Muscle of arm (tissue), 1 donor: ENCODE measurements at regions not wholly inside any gene's neighbourhood (a gene's known extent, or its start where the extent isn't known, plus 50 kb on each side); places are given as distances from the start of the nearest gene placed in this dataset.

Source experiments
- DNase-seq: peaks from one replicate; pipeline ENCODE4 v3.0.0-alpha.2; 2013

GRCh38 chr14:62381311-62382070 lies 619.3 kb downstream of the SNAPC1 start:
- no peak for DNase-seq

DNA sequence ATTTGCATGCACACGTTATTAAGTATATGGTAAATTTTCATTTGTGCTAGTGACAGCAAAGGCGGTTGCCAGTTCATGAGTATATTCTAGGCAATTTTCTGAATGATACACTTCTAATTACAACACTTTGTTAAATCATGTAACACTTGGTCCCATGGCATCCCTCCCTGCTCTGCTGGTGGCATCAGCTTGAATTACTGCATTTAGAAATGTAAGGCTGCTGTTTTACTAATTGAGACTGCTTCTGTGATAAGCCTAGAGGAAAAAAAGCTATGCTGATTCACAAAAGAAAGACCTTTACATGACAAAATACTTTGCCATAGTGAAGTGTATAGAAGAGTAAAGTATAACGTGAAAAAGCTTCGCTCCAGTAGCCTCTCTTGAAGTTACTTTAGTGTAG lies 636.1 kb downstream of the KCNH5 start:
- no peak for DNase-seq

- DNase-seq = no peak
These were observed 635.5 kb downstream of the KCNH5 start for GRCh38 chr14:62409626-62410300.

DNA sequence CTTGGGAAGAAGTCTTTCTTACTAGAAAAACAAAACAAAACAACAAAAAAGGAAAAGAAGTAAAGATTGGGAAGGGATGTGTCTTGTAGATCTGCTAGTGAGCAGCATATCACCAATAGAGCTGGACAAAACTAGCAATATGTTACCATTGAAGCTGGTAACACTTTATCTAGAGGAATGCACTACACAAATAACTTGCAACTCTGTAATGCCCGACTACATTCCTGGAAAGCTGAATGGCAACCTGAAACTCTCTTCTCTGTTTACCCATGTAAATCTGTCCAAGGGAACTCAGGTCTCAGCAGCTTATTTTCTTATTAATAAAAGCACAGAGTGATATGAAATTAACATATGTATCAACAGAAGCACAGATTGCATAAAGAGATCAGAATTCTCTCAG lies 624.4 kb downstream of the KCNH5 start:
- no peak for DNase-seq

- DNase-seq = no peak
These were observed 616.6 kb downstream of the KCNH5 start for GRCh38 chr14:62428429-62429203.

- DNase-seq = no peak
These were observed 615.6 kb downstream of the KCNH5 start for GRCh38 chr14:62429683-62430082.

DNA sequence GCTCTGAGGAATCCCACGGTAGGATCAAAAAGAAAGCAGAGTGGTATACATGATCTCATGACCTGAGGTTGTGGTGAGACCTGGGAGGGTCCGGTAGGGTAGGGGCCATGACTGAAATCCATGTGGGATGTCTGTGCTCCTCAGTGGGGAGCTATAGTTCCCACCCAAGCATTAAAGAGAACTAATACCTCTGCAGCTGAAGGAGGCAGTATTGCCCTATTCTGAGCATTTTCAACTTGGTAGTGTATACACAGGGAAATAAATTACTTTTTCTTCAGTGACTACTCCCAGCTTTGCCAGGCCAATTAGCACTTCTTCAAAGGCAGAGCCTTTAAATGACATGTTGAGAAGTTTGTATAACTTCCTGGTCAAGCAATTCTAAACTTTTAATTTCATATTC lies 613.8 kb downstream of the KCNH5 start:
- no peak for DNase-seq

- DNase-seq = no peak
These were observed 612.3 kb downstream of the KCNH5 start for GRCh38 chr14:62432955-62433354.

- no peak for DNase-seq
These were observed 609.0 kb downstream of the KCNH5 start for GRCh38 chr14:62436261-62436660.

GRCh38 chr14:62439210-62439609 lies 606.0 kb downstream of the KCNH5 start:
- no peak for DNase-seq

DNA sequence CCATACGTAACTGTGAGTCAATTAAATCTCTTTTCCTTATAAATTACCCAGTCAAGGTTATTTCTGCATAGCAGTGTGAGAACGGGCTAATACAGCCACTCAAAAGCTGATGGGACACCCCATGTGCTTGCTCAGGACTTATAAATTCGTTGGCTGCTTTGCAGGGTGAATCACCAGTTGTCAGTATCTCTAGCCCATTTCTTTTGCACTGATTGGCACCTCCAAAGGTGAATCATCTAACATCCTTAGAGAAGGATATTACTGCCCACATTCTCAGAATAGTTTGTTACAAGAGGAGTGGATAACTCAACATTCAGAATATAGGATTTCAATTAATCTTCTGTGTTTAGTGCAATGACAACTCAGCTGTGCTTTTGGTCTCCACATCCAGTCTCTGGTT lies 601.5 kb downstream of the KCNH5 start:
- no peak for DNase-seq

- DNase-seq = no peak
These were observed 599.7 kb downstream of the KCNH5 start for GRCh38 chr14:62445570-62445969.

DNA sequence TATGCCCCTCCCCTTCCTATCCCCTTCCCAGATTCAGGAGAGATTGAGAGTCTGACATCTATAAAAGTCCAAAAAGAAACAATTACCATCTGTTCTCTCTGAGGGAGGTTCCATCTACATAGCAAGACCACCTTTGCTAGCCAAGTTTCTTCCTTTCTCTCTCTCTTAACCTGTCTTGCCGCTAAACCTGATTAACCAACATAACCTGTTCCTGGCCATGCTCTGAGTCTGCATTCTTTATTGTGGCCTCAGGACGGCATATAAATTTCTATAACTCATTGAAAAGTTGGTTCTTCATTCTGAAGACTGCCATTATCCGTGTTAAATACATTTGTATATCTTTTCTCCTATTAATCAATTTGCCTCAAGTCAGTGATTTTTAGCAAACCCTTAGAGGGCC lies 594.0 kb downstream of the KCNH5 start:
- no peak for DNase-seq

GRCh38 chr14:62453226-62453625 lies 592.0 kb downstream of the KCNH5 start:
- peak; percentile 36 for DNase-seq

GRCh38 chr14:62455446-62455845 lies 589.8 kb downstream of the KCNH5 start:
- DNase-seq = no peak

GRCh38 chr14:62462988-62463387 lies 582.3 kb downstream of the KCNH5 start:
- DNase-seq = no peak

DNA sequence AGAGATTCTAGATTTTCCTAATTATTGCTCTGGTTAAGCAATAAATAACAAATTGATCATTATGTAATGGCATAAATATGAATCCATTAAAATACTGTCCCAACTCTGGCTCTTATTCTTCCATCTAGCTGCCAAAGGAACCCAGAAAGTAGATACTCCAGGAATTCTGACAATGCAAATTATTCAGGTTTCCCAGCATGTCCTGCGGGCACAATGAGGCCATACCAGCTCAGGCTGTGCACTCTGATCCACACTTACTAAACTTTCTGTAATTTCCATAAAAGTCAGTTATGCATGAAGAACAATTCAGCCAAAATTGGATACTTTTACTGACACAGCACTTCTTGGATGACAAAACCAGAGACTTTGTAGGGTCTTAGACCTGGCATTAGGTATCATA lies 576.3 kb downstream of the KCNH5 start:
- DNase-seq = no peak

GRCh38 chr14:62470935-62471334 lies 574.3 kb downstream of the KCNH5 start:
- no peak for DNase-seq

GRCh38 chr14:62491146-62491545 lies 554.1 kb downstream of the KCNH5 start:
- DNase-seq = no peak

GRCh38 chr14:62497708-62498107 lies 547.5 kb downstream of the KCNH5 start:
- no peak for DNase-seq

DNA sequence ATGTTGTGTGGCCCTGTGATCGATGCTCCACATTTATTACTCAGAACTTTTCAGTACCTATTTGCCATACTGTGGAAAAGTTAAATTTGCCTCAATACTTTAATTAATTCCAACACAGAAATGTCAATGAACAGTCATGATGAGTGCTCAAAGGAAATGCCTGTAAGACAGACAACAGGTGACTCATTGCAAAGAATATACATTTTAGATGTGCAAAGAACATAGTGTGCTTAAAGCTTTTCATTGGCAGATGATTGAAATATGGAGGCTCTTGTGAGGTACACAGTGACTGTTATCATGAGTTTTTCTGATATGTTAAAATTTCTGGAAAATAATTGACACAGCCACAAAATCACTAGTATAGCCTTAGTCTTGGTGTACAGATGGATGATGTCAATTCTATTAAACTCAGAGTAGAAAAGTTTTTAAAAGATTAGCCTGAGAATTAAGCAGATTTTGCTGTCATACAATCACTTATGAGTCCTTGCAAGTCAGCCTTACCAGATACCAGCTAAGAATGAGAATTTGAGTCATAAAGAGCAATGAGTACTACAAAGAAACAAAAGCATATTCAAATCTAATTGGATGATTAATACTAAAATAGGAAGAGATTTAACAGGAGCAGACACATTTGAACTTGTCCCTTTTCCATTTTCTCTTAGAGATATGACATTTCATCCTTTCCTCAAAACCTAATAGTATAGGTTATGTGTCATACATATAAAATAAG lies 544.1 kb downstream of the KCNH5 start:
- no peak for DNase-seq

DNA sequence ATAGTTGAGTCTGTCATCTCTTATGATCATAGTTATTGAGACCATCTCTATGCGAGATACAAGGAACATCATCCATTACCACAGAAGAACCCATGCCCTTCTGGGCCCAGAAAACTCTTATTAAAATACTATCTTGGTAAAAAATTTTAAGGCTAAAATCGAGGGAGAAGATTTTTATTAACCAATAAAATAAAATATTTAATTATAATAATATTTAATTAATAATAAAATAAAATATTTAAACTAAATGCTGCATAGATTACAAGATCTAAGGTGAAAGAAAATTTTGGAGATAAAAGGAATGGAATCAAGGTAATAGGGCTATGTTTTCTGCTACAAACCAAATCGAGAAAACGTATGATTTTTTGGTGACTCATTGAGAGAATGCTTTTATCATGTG lies 540.2 kb downstream of the KCNH5 start:
- DNase-seq = no peak
